ENCODE measurements at regions not wholly inside any gene's neighbourhood (a gene's known extent, or its start where the extent isn't known, plus 50 kb on each side); places are given as distances from the start of the nearest gene placed in this dataset.

- Histone ChIP-seq H3K36me3 (ENCODE audit: insufficient read depth, low read length) (no peaks in the 10 kb centered on the region), H2AFZ (ENCODE audit: low read length) (no peak overlapping the region), H4K20me1 (ENCODE audit: insufficient read depth, low read length) (no peaks in the 10 kb centered on the region), H3K9me3 (ENCODE audit: low read depth, low read length) (no peaks in the 10 kb centered on the region), H3K27me3 (ENCODE audit: insufficient read depth, low read length) (no peaks in the 10 kb centered on the region), H3K27ac (ENCODE audit: low read depth, low read length) (no peak overlapping the region), H3K4me3 (ENCODE audit: insufficient read depth, low read length) (no peak overlapping the region), H3K4me2 (ENCODE audit: insufficient read depth, low read length) (no peak overlapping the region), H3K4me1 (ENCODE audit: insufficient read depth, low read length) (peaks cover 10% of the 10 kb centered on the region), H3K79me2 (ENCODE audit: insufficient read depth, low read length) (no peaks in the 10 kb centered on the region)
- DNase-seq (ENCODE audit: insufficient read length, low spot score, missing footprints): no peak
- TF ChIP-seq CTCF (IDR thresholded peaks at IDR 0.05; ENCODE audit: extremely low read depth, low read depth, low read length): no peak
Observed at GRCh38 chr4:26004290-26004689, 90.3 kb downstream of the SMIM20 start.

- Histone ChIP-seq H2AFZ (ENCODE audit: low read length) (no peak overlapping the region), H3K4me2 (ENCODE audit: insufficient read depth, low read length) (no peak overlapping the region), H3K79me2 (ENCODE audit: insufficient read depth, low read length) (no peaks in the 10 kb centered on the region), H3K9me3 (ENCODE audit: low read depth, low read length) (no peaks in the 10 kb centered on the region), H3K36me3 (ENCODE audit: insufficient read depth, low read length) (no peaks in the 10 kb centered on the region), H3K27me3 (ENCODE audit: insufficient read depth, low read length) (no peaks in the 10 kb centered on the region), H3K4me3 (ENCODE audit: insufficient read depth, low read length) (no peak overlapping the region), H3K4me1 (ENCODE audit: insufficient read depth, low read length) (peaks cover 5% of the 10 kb centered on the region), H4K20me1 (ENCODE audit: insufficient read depth, low read length) (no peaks in the 10 kb centered on the region), H3K27ac (ENCODE audit: low read depth, low read length) (no peak overlapping the region)
- no peak for TF ChIP-seq CTCF (IDR thresholded peaks at IDR 0.05; ENCODE audit: extremely low read depth, low read depth, low read length)
- DNase-seq (ENCODE audit: insufficient read length, low spot score, missing footprints): no peak
Observed at GRCh38 chr4:26005764-26006163, 91.7 kb downstream of the SMIM20 start.

- no peak for TF ChIP-seq CTCF (IDR thresholded peaks at IDR 0.05; ENCODE audit: extremely low read depth, low read depth, low read length)
- Histone ChIP-seq H3K4me1 (ENCODE audit: insufficient read depth, low read length) (peaks cover 9% of the 10 kb centered on the region), H4K20me1 (ENCODE audit: insufficient read depth, low read length) (no peaks in the 10 kb centered on the region), H3K79me2 (ENCODE audit: insufficient read depth, low read length) (no peaks in the 10 kb centered on the region), H2AFZ (ENCODE audit: low read length) (no peak overlapping the region), H3K27ac (ENCODE audit: low read depth, low read length) (no peak overlapping the region), H3K9me3 (ENCODE audit: low read depth, low read length) (no peaks in the 10 kb centered on the region), H3K4me3 (ENCODE audit: insufficient read depth, low read length) (no peak overlapping the region), H3K36me3 (ENCODE audit: insufficient read depth, low read length) (no peaks in the 10 kb centered on the region), H3K4me2 (ENCODE audit: insufficient read depth, low read length) (no peak overlapping the region), H3K27me3 (ENCODE audit: insufficient read depth, low read length) (no peaks in the 10 kb centered on the region)
- no peak for DNase-seq (ENCODE audit: insufficient read length, low spot score, missing footprints)
Observed at GRCh38 chr4:26008737-26009136, 94.7 kb downstream of the SMIM20 start.

- H3K79me2 ChIP-seq (ENCODE audit: insufficient read depth, low read length): no peaks in the 10 kb centered on the region
- peaks cover 17% of the 10 kb centered on the region for H3K4me1 ChIP-seq (ENCODE audit: insufficient read depth, low read length)
- no peak for TF ChIP-seq CTCF (IDR thresholded peaks at IDR 0.05; ENCODE audit: extremely low read depth, low read depth, low read length)
- no peaks in the 10 kb centered on the region for H3K27me3 ChIP-seq (ENCODE audit: insufficient read depth, low read length)
- DNase-seq (ENCODE audit: insufficient read length, low spot score, missing footprints): no peak
- no peak overlapping the region for H3K4me2 ChIP-seq (ENCODE audit: insufficient read depth, low read length)
- H3K36me3 ChIP-seq (ENCODE audit: insufficient read depth, low read length): no peaks in the 10 kb centered on the region
- no peak overlapping the region for H3K27ac ChIP-seq (ENCODE audit: low read depth, low read length)
- H4K20me1 ChIP-seq (ENCODE audit: insufficient read depth, low read length): no peaks in the 10 kb centered on the region
- no peaks in the 10 kb centered on the region for H3K9me3 ChIP-seq (ENCODE audit: low read depth, low read length)
- no peak overlapping the region for H3K4me3 ChIP-seq (ENCODE audit: insufficient read depth, low read length)
- no peak overlapping the region for H2AFZ ChIP-seq (ENCODE audit: low read length)
Observed at GRCh38 chr4:26009502-26009901, 95.5 kb downstream of the SMIM20 start.
